Neural crest cell (in vitro differentiated cells): ENCODE measurements at regions not wholly inside any gene's neighbourhood (a gene's known extent, or its start where the extent isn't known, plus 50 kb on each side); places are given as distances from the start of the nearest gene placed in this dataset.

Experiments used
- DNase-seq: peaks from one replicate; pipeline ENCODE4 v3.0.0; 2021; ENCODE audit warnings: low read depth, mixed read lengths, low spot score
- H3K27ac Mint-ChIP-seq: one replicate; pipeline ENCODE4 v1.8.0; 2021; ENCODE audit warnings: mild to moderate bottlenecking, mixed read lengths; ENCODE audit not compliant: unreplicated experiment
- H3K27me3 Mint-ChIP-seq: 2 replicates; pipeline ENCODE4 v1.8.0; 2021; ENCODE audit warnings: low read depth, mild to moderate bottlenecking, mixed read lengths
- H3K36me3 Mint-ChIP-seq: 2 replicates; pipeline ENCODE4 v1.8.0; 2021; ENCODE audit warnings: low read depth, mild to moderate bottlenecking, mixed read lengths
- H3K4me1 Mint-ChIP-seq: 2 replicates; pipeline ENCODE4 v1.8.0; 2021; ENCODE audit warnings: mixed read lengths
- H3K4me3 Mint-ChIP-seq: one replicate; pipeline ENCODE4 v1.8.0; 2021; ENCODE audit warnings: mild to moderate bottlenecking, mixed read lengths
- H3K9me3 Mint-ChIP-seq: 2 replicates; pipeline ENCODE4 v1.8.0; 2021; ENCODE audit warnings: mixed read lengths
- CTCF ChIP-seq: fragments of 200-600 bp; sonication (generic); conservative IDR thresholded peaks from 2 replicates; pipeline ENCODE4 v1.5.0; 2021; ENCODE audit warnings: antibody characterized with exemption, mild to moderate bottlenecking

- Mint-ChIP-seq H3K9me3 (peaks cover 4% of the 10 kb centered on the region), H3K4me3 (no peak overlapping the region), H3K27me3 (no peaks in the 10 kb centered on the region), H3K27ac (no peak overlapping the region), H3K36me3 (no peaks in the 10 kb centered on the region), H3K4me1 (no peaks in the 10 kb centered on the region)
- no peak for DNase-seq
- TF ChIP-seq CTCF, result no peak
These were observed 199.1 kb upstream of the CELF4 start for GRCh38 chr18:37764541-37765288.

GRCh38 chr18:37762076-37762621 lies 196.6 kb upstream of the CELF4 start:
- no peak for DNase-seq
- TF ChIP-seq CTCF, result no peak
- H3K27me3 Mint-ChIP-seq, result no peaks in the 10 kb centered on the region
- H3K36me3 Mint-ChIP-seq, result no peaks in the 10 kb centered on the region
- H3K4me3 Mint-ChIP-seq, result no peak overlapping the region
- H3K9me3 Mint-ChIP-seq, result peaks cover 6% of the 10 kb centered on the region
- H3K4me1 Mint-ChIP-seq, result no peaks in the 10 kb centered on the region
- H3K27ac Mint-ChIP-seq, result no peak overlapping the region

GRCh38 chr18:37754141-37754540 lies 188.5 kb upstream of the CELF4 start:
- Mint-ChIP-seq H3K4me3 (no peak overlapping the region), H3K27me3 (no peaks in the 10 kb centered on the region), H3K9me3 (peaks cover 2% of the 10 kb centered on the region), H3K4me1 (peaks cover 4% of the 10 kb centered on the region), H3K27ac (no peak overlapping the region), H3K36me3 (no peaks in the 10 kb centered on the region)
- no peak for TF ChIP-seq CTCF
- DNase-seq, result no peak

- Mint-ChIP-seq H3K4me3 (no peak overlapping the region), H3K27ac (peak overlapping the region; percentile 85), H3K9me3 (no peaks in the 10 kb centered on the region), H3K36me3 (no peaks in the 10 kb centered on the region), H3K4me1 (peaks cover 20% of the 10 kb centered on the region), H3K27me3 (no peaks in the 10 kb centered on the region)
- DNase-seq, result peak; percentile 1
- TF ChIP-seq CTCF, result no peak
These were observed 176.8 kb upstream of the CELF4 start for GRCh38 chr18:37742436-37742835.

- Mint-ChIP-seq H3K4me3 (no peak overlapping the region), H3K4me1 (peaks cover 20% of the 10 kb centered on the region), H3K36me3 (no peaks in the 10 kb centered on the region), H3K27ac (no peak overlapping the region), H3K9me3 (no peaks in the 10 kb centered on the region), H3K27me3 (no peaks in the 10 kb centered on the region)
- no peak for DNase-seq
- no peak for TF ChIP-seq CTCF
These were observed 175.5 kb upstream of the CELF4 start for GRCh38 chr18:37741032-37741623.
